ENCODE measurements at regions not wholly inside any gene's neighbourhood (a gene's known extent, or its start where the extent isn't known, plus 50 kb on each side); places are given as distances from the start of the nearest gene placed in this dataset.

DNA sequence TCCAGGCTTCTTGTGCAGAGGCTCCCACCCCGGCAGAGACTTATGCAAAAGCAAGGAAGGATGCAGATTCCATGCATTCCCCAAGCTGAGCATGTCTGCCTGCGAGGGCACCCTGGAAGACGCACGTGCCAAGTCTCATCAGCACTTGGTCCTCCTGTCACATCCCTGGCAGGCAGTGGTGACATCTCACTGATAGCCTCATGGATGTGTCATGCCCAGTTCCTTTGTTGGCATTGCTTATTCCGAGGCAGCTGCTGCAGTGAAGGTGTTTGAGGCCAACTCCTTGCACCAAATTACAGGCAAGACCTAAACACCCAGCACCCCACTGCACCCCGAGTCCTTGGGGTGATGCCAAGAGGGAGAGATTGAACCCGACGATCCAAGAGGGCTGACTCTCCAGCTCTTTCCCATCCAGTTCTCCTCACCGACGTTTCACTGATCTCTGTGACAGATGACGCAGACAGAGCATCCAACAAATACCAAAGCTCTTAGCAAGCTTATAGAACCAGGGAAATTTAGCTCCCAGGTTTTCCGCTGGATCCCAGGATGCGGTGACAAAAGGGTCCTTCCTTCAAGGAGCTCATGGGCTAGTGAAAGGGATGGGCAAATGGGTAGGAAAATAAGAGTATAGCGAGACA lies 611.1 kb downstream of the AJAP1 start:
- Histone ChIP-seq H3K9ac (no peak overlapping the region), H3K4me1 (peaks cover 15% of the 10 kb centered on the region), H3K27ac (no peak overlapping the region), H2AFZ (replicated peaks) (no peak overlapping the region), H3K9me3 (ENCODE audit: low read depth) (no peaks in the 10 kb centered on the region), H3K79me2 (ENCODE audit: low read depth) (no peaks in the 10 kb centered on the region), H4K20me1 (ENCODE audit: low read depth) (no peaks in the 10 kb centered on the region), H3K27me3 (peaks cover 7% of the 10 kb centered on the region), H3K4me2 (no peak overlapping the region), H3F3A (ENCODE audit: low read depth) (peaks cover 16% of the 10 kb centered on the region), H3K4me3 (no peak overlapping the region), H3K36me3 (no peaks in the 10 kb centered on the region)
- Mint-ChIP-seq H3K9me3 (peaks cover 28% of the 10 kb centered on the region), H3K4me3 (no peak overlapping the region), H3K4me1 (peaks cover 24% of the 10 kb centered on the region), H3K36me3 (no peaks in the 10 kb centered on the region), H3K27ac (no peak overlapping the region), H3K27me3 (ENCODE audit: insufficient read depth, low read depth) (peaks cover 14% of the 10 kb centered on the region)
- no peak for DNase-seq (ENCODE audit: low spot score)
- TF ChIP-seq, protein P1, sequence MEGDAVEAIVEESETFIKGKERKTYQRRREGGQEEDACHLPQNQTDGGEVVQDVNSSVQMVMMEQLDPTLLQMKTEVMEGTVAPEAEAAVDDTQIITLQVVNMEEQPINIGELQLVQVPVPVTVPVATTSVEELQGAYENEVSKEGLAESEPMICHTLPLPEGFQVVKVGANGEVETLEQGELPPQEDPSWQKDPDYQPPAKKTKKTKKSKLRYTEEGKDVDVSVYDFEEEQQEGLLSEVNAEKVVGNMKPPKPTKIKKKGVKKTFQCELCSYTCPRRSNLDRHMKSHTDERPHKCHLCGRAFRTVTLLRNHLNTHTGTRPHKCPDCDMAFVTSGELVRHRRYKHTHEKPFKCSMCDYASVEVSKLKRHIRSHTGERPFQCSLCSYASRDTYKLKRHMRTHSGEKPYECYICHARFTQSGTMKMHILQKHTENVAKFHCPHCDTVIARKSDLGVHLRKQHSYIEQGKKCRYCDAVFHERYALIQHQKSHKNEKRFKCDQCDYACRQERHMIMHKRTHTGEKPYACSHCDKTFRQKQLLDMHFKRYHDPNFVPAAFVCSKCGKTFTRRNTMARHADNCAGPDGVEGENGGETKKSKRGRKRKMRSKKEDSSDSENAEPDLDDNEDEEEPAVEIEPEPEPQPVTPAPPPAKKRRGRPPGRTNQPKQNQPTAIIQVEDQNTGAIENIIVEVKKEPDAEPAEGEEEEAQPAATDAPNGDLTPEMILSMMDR (IDR thresholded peaks at IDR 0.05), result no peak
- TF ChIP-seq EZH2phosphoT487 (IDR thresholded peaks at IDR 0.05), result no peak
- no peak for TF ChIP-seq EZH2 (IDR thresholded peaks at IDR 0.05)

DNA sequence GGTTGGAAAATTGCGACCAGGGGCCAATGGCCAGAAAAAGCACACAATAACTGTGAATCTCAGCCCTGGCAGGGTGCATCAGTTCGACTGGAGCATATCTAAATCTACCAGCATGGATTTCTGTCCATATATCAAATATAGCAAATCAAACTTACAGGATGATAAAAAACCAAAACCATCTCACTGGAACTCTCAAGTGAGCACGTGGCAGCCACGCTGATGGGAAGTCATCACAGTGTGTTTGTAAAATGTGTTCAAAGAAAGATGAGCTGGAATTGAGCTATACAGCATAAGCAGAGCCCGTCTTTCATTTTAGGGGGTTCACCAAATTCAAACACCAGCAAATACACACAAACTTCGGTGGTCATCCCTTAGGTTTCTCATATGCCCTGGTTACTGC lies 610.1 kb downstream of the AJAP1 start:
- Histone ChIP-seq H3K4me3 (no peak overlapping the region), H3K36me3 (no peaks in the 10 kb centered on the region), H3K4me2 (no peak overlapping the region), H3K4me1 (peaks cover 15% of the 10 kb centered on the region), H3K9me3 (ENCODE audit: low read depth) (no peaks in the 10 kb centered on the region), H3K79me2 (ENCODE audit: low read depth) (no peaks in the 10 kb centered on the region), H3K9ac (no peak overlapping the region), H2AFZ (replicated peaks) (no peak overlapping the region), H3K27ac (no peak overlapping the region), H4K20me1 (ENCODE audit: low read depth) (no peaks in the 10 kb centered on the region), H3F3A (ENCODE audit: low read depth) (peaks cover 16% of the 10 kb centered on the region), H3K27me3 (peaks cover 7% of the 10 kb centered on the region)
- no peak for TF ChIP-seq EZH2phosphoT487 (IDR thresholded peaks at IDR 0.05)
- TF ChIP-seq, protein P1 (IDR thresholded peaks at IDR 0.05), result no peak
- TF ChIP-seq EZH2 (IDR thresholded peaks at IDR 0.05), result no peak
- Mint-ChIP-seq H3K27me3 (ENCODE audit: insufficient read depth, low read depth) (peaks cover 14% of the 10 kb centered on the region), H3K4me3 (no peak overlapping the region), H3K27ac (no peak overlapping the region), H3K36me3 (no peaks in the 10 kb centered on the region), H3K4me1 (peaks cover 24% of the 10 kb centered on the region), H3K9me3 (peaks cover 32% of the 10 kb centered on the region)
- DNase-seq (ENCODE audit: low spot score), result no peak

DNA sequence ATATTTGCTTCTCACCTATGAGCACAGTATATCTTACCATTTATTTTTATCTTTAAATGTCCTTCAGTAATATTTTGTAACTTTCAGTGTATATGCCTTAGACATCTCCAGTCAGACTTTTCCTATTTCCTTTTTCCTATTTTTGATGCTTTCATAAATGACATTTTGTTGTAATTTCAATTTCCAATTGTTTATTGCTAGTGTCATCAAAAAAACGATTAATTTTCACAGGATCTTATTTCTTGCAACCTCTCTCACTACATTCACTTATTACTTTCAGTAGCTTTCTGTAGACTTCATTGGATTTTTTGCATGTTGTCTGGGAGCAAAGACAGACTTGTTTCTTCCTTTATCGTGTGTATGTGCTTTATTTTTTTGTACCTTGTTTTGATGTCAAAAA lies 602.4 kb downstream of the AJAP1 start:
- H3K79me2 ChIP-seq (ENCODE audit: low read depth), result no peaks in the 10 kb centered on the region
- no peak overlapping the region for H3K27ac Mint-ChIP-seq
- peaks cover 4% of the 10 kb centered on the region for H3K27me3 Mint-ChIP-seq (ENCODE audit: insufficient read depth, low read depth)
- no peak overlapping the region for H3K9ac ChIP-seq
- no peak for DNase-seq (ENCODE audit: low spot score)
- H3K4me3 ChIP-seq, result no peak overlapping the region
- TF ChIP-seq, protein P1 (IDR thresholded peaks at IDR 0.05), result no peak
- H3F3A ChIP-seq (ENCODE audit: low read depth), result no peaks in the 10 kb centered on the region
- peaks cover 28% of the 10 kb centered on the region for H3K9me3 Mint-ChIP-seq
- no peak overlapping the region for H3K4me3 Mint-ChIP-seq
- peaks cover 9% of the 10 kb centered on the region for H3K9me3 ChIP-seq (ENCODE audit: low read depth)
- H3K4me1 Mint-ChIP-seq, result no peaks in the 10 kb centered on the region
- H3K36me3 Mint-ChIP-seq, result no peaks in the 10 kb centered on the region
- H3K27me3 ChIP-seq, result no peaks in the 10 kb centered on the region
- H2AFZ ChIP-seq (replicated peaks), result no peak overlapping the region
- H3K36me3 ChIP-seq, result no peaks in the 10 kb centered on the region
- H3K27ac ChIP-seq, result no peak overlapping the region
- H3K4me1 ChIP-seq, result no peaks in the 10 kb centered on the region
- no peak overlapping the region for H3K4me2 ChIP-seq
- H4K20me1 ChIP-seq (ENCODE audit: low read depth), result no peaks in the 10 kb centered on the region

Data from neural progenitor cell (in vitro differentiated cells).